Epithelial cell of esophagus (primary cell): ENCODE measurements at regions not wholly inside any gene's neighbourhood (a gene's known extent, or its start where the extent isn't known, plus 50 kb on each side); places are given as distances from the start of the nearest gene placed in this dataset.

Experiments
- DNase-seq: peaks from one replicate; pipeline ENCODE4 v3.0.0; 2010; ENCODE audit warnings: low read depth
- H3K4me3 ChIP-seq: 2 replicates; pipeline ENCODE4 v1.5.1; 2011; ENCODE audit warnings: mild to moderate bottlenecking, low read length, control low read depth
- CTCF ChIP-seq: IDR thresholded peaks from 2 replicates; pipeline ENCODE4 v1.5.1; 2011; ENCODE audit warnings: low read depth, mild to moderate bottlenecking, low read length, control low read depth, inconsistent platforms; ENCODE audit not compliant: insufficient read depth; ENCODE audit errors: missing control alignments

- no peak for DNase-seq
- H3K4me3 ChIP-seq, result no peak overlapping the region
- no peak for TF ChIP-seq CTCF
Observed at GRCh38 chr15:37872661-37873060, 61.8 kb upstream of the TMCO5A start.

- no peak for DNase-seq
- TF ChIP-seq CTCF, result no peak
- no peak overlapping the region for H3K4me3 ChIP-seq
Observed at GRCh38 chr15:37873336-37873735, 61.1 kb upstream of the TMCO5A start.

- no peak for DNase-seq
- TF ChIP-seq CTCF, result no peak
- no peak overlapping the region for H3K4me3 ChIP-seq
Observed at GRCh38 chr15:37876900-37877299, 57.5 kb upstream of the TMCO5A start.

- no peak overlapping the region for H3K4me3 ChIP-seq
- DNase-seq, result peak; percentile 55
- TF ChIP-seq CTCF, result no peak
Observed at GRCh38 chr15:37877851-37878741, 56.3 kb upstream of the TMCO5A start.

- DNase-seq, result peak; percentile 51
- no peak overlapping the region for H3K4me3 ChIP-seq
- TF ChIP-seq CTCF, result peak; percentile 77
Observed at GRCh38 chr15:37880009-37880834, 54.2 kb upstream of the TMCO5A start.

- H3K4me3 ChIP-seq, result no peak overlapping the region
- no peak for TF ChIP-seq CTCF
- no peak for DNase-seq
Observed at GRCh38 chr15:37880835-37881153, 53.6 kb upstream of the TMCO5A start.
